ENCODE measurements at regions not wholly inside any gene's neighbourhood (a gene's known extent, or its start where the extent isn't known, plus 50 kb on each side); places are given as distances from the start of the nearest gene placed in this dataset.
"Not testable (repeated sequence)": the region's sequence is repeated elsewhere in the genome, so short reads cannot be mapped to it uniquely, and the experiment has no call there.

DNA sequence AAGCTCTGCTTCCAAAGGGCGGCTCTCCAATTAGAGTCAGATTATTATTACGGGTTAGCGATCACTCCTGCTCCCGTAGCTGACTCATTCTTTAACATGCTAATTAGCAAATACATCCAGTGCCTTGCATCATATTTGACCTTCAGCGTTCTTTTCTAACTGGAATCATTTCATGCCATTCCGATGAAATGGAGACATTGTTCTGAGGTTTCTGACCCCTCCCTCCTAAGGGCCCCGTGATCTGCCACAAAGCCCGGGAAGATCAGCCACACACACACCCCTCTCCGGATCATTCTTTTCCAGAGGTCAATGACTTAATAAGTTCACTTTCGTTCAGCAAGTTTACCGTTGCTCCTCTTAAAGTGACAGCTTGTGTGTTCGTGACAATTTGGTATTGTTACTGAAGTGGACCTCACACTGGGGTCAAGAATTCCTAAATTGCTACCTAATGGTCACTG is 200.4 kb downstream of the RTP5 start:
- TF ChIP-seq FOXM1 (IDR thresholded peaks at IDR 0.05; ENCODE audit: borderline replicate concordance); SUZ12 (IDR thresholded peaks at IDR 0.05); SP1 (IDR thresholded peaks at IDR 0.05); BHLHE40 (IDR thresholded peaks at IDR 0.05; ENCODE audit: borderline replicate concordance); ARNT (IDR thresholded peaks at IDR 0.05); ELF4 (IDR thresholded peaks at IDR 0.05); CTBP1 (IDR thresholded peaks at IDR 0.05; ENCODE audit: borderline replicate concordance); ZNF384 (IDR thresholded peaks at IDR 0.05); L3MBTL2 (conservative IDR thresholded peaks at IDR 0.05); NFRKB (IDR thresholded peaks at IDR 0.05); LEF1 (IDR thresholded peaks at IDR 0.05; ENCODE audit: borderline replicate concordance); TARDBP (IDR thresholded peaks at IDR 0.05): not testable (repeated sequence)
- TF ChIP-seq, protein P1, sequence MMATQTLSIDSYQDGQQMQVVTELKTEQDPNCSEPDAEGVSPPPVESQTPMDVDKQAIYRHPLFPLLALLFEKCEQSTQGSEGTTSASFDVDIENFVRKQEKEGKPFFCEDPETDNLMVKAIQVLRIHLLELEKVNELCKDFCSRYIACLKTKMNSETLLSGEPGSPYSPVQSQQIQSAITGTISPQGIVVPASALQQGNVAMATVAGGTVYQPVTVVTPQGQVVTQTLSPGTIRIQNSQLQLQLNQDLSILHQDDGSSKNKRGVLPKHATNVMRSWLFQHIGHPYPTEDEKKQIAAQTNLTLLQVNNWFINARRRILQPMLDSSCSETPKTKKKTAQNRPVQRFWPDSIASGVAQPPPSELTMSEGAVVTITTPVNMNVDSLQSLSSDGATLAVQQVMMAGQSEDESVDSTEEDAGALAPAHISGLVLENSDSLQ (IDR thresholded peaks at IDR 0.05) = not testable (repeated sequence)

Measured in HEK293T (cell line).